Lung (tissue), 11 donors: ENCODE measurements at regions not wholly inside any gene's neighbourhood (a gene's known extent, or its start where the extent isn't known, plus 50 kb on each side); places are given as distances from the start of the nearest gene placed in this dataset.

Experiments
- ATAC-seq: fragments of 200-7000 bp; cut with Tn5 transposase; one replicate; pipeline ENCODE4 v1.9.1; 2020; ENCODE audit warnings: moderate number of reproducible peaks; ENCODE audit not compliant: insufficient read depth, low FRiP score
- DNase-seq, 3 donors: peaks; one replicate each; pipeline ENCODE4 v3.0.0-alpha.2; 2013 to 2017
- H3K27ac ChIP-seq, 2 donors: one replicate each; pipeline ENCODE4 v1.5.1; 2013; ENCODE audit warnings: mild to moderate bottlenecking in 2 of 2, moderate library complexity in 2 of 2, control low read depth in 1 of 2, inconsistent platforms in 1 of 2, low read depth in 1 of 2, low read length in 1 of 2
- H3K27me3 ChIP-seq, 3 donors: one replicate each; pipeline ENCODE4 v1.5.1; 2013; ENCODE audit warnings: low read length in 2 of 3; ENCODE audit not compliant: control insufficient read depth in 3 of 3, insufficient read depth in 3 of 3
- H3K36me3 ChIP-seq, 4 donors: one replicate each; pipeline ENCODE4 v1.5.1; 2013; ENCODE audit warnings: low read length in 4 of 4, mild to moderate bottlenecking in 1 of 4, moderate library complexity in 1 of 4; ENCODE audit not compliant: control insufficient read depth in 4 of 4, insufficient read depth in 4 of 4
- H3K4me1 ChIP-seq, 5 donors: one replicate each; pipeline ENCODE4 v1.5.1; 2013; ENCODE audit warnings: low read length in 5 of 5, mild to moderate bottlenecking in 2 of 5, moderate library complexity in 1 of 5; ENCODE audit not compliant: control insufficient read depth in 5 of 5, insufficient read depth in 5 of 5
- H3K4me3 ChIP-seq: one replicate; pipeline ENCODE4 v1.5.1; 2013; ENCODE audit warnings: mild to moderate bottlenecking, control low read depth, moderate library complexity
- H3K9ac ChIP-seq, 2 donors: one replicate each; pipeline ENCODE4 v1.5.1; 2013; ENCODE audit warnings: low read length in 2 of 2, control low read depth in 1 of 2; ENCODE audit not compliant: insufficient read depth in 1 of 2
- H3K9me3 ChIP-seq, 4 donors: one replicate each; pipeline ENCODE4 v1.5.1; 2013; ENCODE audit warnings: low read length in 3 of 4, mild to moderate bottlenecking in 1 of 4, moderate library complexity in 1 of 4; ENCODE audit not compliant: control insufficient read depth in 4 of 4, insufficient read depth in 3 of 4
- WGBS, 2 donors: extraction: QIAGEN DNeasy Blood & Tissue Kit; methylation state at CpG; one replicate each; pipeline ENCODE4 v1.1.7; 2013; 5-methylcytosine and 5-hydroxymethylcytosine counted together
- TF ChIP-seq, protein P1 (sequence below): IDR thresholded peaks from 2 replicates; pipeline ENCODE4 v1.5.1; 2012; ENCODE audit warnings: mild to moderate bottlenecking; ENCODE audit errors: control extremely low read depth, extremely low read depth
- donor health status: control.
- donor health status: control.
- donor health status: Bipolar disorder and iron deficiency.
- donor health status: healthy.
- donor health status: DM: yes; HTN: yes; CAD: no.

DNA sequence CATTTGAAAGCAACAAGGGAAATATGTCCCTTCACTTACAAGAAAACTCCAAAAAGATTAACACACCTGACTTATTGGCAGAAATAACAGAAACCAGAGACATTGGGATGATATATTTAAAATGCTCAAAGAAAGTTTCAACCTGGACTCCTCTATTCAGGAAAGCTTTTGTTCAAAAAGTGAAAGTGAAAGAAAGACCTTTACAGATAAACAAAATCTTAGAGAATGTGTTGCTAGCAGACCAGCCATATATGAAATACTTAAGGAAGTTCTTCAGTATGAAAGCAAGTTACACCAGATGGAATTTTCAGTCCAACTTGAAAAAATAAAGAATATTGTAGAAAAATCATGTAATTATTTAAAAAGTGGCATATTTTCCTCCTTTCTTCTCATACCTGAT is 1075.1 kb downstream of the NR2F1-AS1 start:
- no peak for ATAC-seq
- peak overlapping the region in 1 of 2 donors; percentile 46 for H3K9ac ChIP-seq

DNA sequence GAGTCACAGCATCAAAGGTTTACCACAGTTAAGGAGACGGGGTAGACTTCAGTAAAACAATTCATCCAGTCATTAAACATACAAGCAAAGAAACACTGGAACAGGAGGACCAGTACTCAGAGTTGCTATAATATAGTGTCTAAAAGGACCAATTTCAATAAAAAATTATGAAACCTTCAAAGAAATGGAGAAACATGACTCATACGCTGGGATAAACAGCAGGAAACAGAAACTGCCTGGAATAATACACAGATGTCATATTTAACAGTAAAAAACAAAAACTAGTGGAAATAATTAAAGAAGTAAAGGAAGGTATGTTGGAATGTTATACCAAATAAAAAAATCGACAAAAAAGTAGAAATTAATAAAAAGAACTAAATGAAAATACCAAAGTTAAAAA is 1075.9 kb downstream of the NR2F1-AS1 start:
- Histone ChIP-seq H3K9ac (no peak overlapping the region), H3K36me3 (no peaks in the 10 kb centered on the region), H3K4me1 (no peaks in the 10 kb centered on the region), H3K4me3 (no peak overlapping the region), H3K27me3 (no peaks in the 10 kb centered on the region), H3K27ac (no peak overlapping the region), H3K9me3 (peaks cover 0 to 9% (median 8%) of the 10 kb centered on the region in 4 donors)
- 83 to 88% methylated on average over 3 of the region's 3 CpGs for WGBS, 2 donors
- DNase-seq (peak in 1 of 3 donors; percentile 5), ATAC-seq (no peak)
- TF ChIP-seq, protein P1, sequence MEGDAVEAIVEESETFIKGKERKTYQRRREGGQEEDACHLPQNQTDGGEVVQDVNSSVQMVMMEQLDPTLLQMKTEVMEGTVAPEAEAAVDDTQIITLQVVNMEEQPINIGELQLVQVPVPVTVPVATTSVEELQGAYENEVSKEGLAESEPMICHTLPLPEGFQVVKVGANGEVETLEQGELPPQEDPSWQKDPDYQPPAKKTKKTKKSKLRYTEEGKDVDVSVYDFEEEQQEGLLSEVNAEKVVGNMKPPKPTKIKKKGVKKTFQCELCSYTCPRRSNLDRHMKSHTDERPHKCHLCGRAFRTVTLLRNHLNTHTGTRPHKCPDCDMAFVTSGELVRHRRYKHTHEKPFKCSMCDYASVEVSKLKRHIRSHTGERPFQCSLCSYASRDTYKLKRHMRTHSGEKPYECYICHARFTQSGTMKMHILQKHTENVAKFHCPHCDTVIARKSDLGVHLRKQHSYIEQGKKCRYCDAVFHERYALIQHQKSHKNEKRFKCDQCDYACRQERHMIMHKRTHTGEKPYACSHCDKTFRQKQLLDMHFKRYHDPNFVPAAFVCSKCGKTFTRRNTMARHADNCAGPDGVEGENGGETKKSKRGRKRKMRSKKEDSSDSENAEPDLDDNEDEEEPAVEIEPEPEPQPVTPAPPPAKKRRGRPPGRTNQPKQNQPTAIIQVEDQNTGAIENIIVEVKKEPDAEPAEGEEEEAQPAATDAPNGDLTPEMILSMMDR: no peak

More for the DNA sequence above, 1075.1 kb downstream of the NR2F1-AS1 start:
- TF ChIP-seq, protein P1: no peak
- H3K4me1 ChIP-seq: no peaks in the 10 kb centered on the region
- H3K9me3 ChIP-seq: peaks cover 0 to 14% (median 10%) of the 10 kb centered on the region in 4 donors
- peak in 2 of 3 donors; percentile 40 to 49 for DNase-seq
- H3K27ac ChIP-seq: no peak overlapping the region
- no peak overlapping the region for H3K4me3 ChIP-seq
- no peaks in the 10 kb centered on the region for H3K27me3 ChIP-seq
- H3K36me3 ChIP-seq: no peaks in the 10 kb centered on the region

DNA sequence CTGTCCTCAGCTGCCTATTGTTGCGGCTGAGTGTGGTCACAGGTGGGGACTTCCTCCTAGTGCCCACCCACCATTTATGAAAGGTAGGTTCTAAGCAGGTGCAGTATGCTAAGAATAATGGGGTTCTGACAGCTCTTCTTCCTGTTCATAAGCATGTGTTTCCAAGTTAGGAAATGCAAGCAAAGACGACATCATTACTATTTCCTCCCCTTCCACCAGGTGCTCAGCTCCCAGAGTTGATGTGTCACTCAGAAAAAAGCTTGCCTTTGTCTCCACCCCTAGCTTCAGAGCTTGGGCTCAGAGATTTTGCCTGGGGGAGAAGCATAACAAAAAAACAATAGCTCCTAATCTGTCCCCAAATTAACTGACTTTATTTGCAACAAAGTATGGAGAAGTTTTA is 1076.7 kb downstream of the NR2F1-AS1 start:
- TF ChIP-seq, protein P1: no peak
- Histone ChIP-seq H3K27me3 (no peaks in the 10 kb centered on the region), H3K9ac (no peak overlapping the region), H3K27ac (no peak overlapping the region), H3K4me3 (no peak overlapping the region), H3K9me3 (peaks cover 0 to 9% (median under 1%) of the 10 kb centered on the region in 4 donors), H3K36me3 (no peaks in the 10 kb centered on the region), H3K4me1 (no peaks in the 10 kb centered on the region)
- no peak for ATAC-seq
- 46 to 61% methylated on average over 2 of the region's 2 CpGs for WGBS, 2 donors
- peak in 1 of 3 donors; percentile 11 for DNase-seq

DNA sequence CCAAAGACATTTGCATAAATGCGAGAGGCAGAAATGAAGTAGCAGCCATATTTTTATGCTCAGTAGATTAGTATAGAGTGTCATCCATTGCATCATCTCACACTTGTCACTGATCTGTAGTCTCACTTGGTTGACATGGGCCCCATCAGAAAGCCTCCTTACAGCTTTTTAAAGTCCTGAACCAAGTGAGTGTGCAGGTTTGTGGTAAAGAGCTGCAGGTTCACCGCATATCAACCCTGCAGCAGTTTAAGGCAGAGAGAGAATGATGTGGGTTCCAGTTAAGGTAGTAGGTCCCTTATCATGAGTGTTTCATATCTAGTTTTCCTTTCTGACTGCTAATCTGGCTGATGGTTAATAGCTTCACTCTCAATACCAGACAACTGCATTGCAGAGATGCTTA is 1080.3 kb downstream of the NR2F1-AS1 start:
- no peaks in the 10 kb centered on the region for H3K27me3 ChIP-seq
- H3K9me3 ChIP-seq: no peaks in the 10 kb centered on the region
- WGBS, 2 donors: 97 to 98% methylated on average over 2 of the region's 2 CpGs
- no peak for DNase-seq
- no peak overlapping the region for H3K4me3 ChIP-seq
- TF ChIP-seq, protein P1: no peak
- H3K27ac ChIP-seq: no peak overlapping the region
- no peak for ATAC-seq
- no peaks in the 10 kb centered on the region for H3K36me3 ChIP-seq
- H3K4me1 ChIP-seq: no peaks in the 10 kb centered on the region
- no peak overlapping the region for H3K9ac ChIP-seq
